ENCODE measurements at regions not wholly inside any gene's neighbourhood (a gene's known extent, or its start where the extent isn't known, plus 50 kb on each side); places are given as distances from the start of the nearest gene placed in this dataset.
A peak's percentile ranks its signal among the peaks of the same experiment; 100 is the strongest.

DNA sequence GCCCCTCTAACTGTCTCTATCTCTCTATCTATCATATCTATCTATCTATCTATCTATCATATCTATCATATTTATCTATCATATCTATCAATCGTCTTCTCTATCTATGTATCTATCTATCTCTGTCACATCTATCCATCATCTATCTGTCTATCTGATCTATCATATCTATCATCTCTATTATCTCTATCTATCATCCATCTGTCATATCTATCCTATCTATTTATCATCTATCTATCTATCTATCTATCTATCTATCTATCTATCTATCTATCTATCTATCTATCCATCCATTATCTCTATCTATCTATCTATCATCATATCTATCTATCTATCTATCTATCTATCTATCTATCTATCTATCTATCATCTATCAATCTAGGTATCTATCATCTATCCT, 638.0 kb downstream of the DHX35 start:
- no peak for TF ChIP-seq POLR2A (IDR thresholded peaks at IDR 0.05)
- no peak for TF ChIP-seq CTCF (IDR thresholded peaks at IDR 0.05)
- H3K27ac ChIP-seq = no peak overlapping the region
- no peaks in the 10 kb centered on the region for H3K9me3 ChIP-seq
- intact Hi-C loops (cut with DNase I) = no loop called here
- peaks cover 0 to 12% (median 0%) of the 10 kb centered on the region in 9 donors for H3K27me3 ChIP-seq
- ATAC-seq (no peak), DNase-seq (no peak)
- no peaks in the 10 kb centered on the region for H3K4me1 ChIP-seq
- WGBS, 4 donors = 65 to 82% (median 72%) methylated on average over 1 of the region's 1 CpG
- no peaks in the 10 kb centered on the region for H3K36me3 ChIP-seq
- H3K4me3 ChIP-seq = no peak overlapping the region

- intact Hi-C loops (cut with DNase I) = no loop called here
- no peak overlapping the region for H3K27ac ChIP-seq
- TF ChIP-seq POLR2A (IDR thresholded peaks at IDR 0.05) (no peak), CTCF (IDR thresholded peaks at IDR 0.05) (no peak)
- WGBS, 4 donors = 72 to 88% (median 81%) methylated on average over 6 of the region's 6 CpGs
- H3K9me3 ChIP-seq = no peaks in the 10 kb centered on the region
- H3K27me3 ChIP-seq = peaks cover 0 to 12% (median 0%) of the 10 kb centered on the region in 9 donors
- DNase-seq (no peak), ATAC-seq (peak in 1 of 4 donors; percentile 36)
- H3K36me3 ChIP-seq = no peaks in the 10 kb centered on the region
- H3K4me1 ChIP-seq = peaks cover 0 to 6% (median 0%) of the 10 kb centered on the region in 12 donors
- no peak overlapping the region for H3K4me3 ChIP-seq
These were observed 634.4 kb downstream of the DHX35 start for GRCh38 chr20:39596554-39596953.

DNA sequence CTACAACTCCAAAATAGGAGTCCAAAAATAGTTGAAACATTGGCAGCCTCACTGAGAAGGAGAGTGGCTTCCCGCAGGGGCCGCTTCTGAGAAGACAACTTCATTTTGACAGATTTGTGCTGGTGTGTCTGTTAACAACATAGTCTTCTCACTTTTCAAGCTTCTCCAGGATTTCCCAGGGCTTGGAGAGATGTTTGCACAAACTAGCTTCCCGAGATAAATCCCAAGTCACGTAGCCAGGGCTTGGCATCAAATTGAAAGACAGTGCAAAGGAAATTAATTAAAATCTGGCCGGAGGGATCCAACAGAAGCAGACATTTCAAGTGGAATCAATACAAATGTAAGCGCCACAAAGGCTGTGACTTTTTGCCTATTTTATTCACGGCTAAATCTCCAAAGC, 630.2 kb downstream of the DHX35 start:
- DNase-seq (no peak), ATAC-seq (no peak)
- no peak overlapping the region for H3K27ac ChIP-seq
- H3K27me3 ChIP-seq = peaks cover 0 to 16% (median 0%) of the 10 kb centered on the region in 9 donors
- intact Hi-C loops (cut with DNase I) = no loop called here
- no peak overlapping the region for H3K4me3 ChIP-seq
- no peaks in the 10 kb centered on the region for H3K9me3 ChIP-seq
- H3K4me1 ChIP-seq = peaks cover 0 to 6% (median 0%) of the 10 kb centered on the region in 12 donors
- WGBS, 4 donors = 40 to 63% (median 52%) methylated on average over 7 of the region's 7 CpGs
- TF ChIP-seq CTCF (IDR thresholded peaks at IDR 0.05) = no peak
- no peak for TF ChIP-seq POLR2A (IDR thresholded peaks at IDR 0.05)
- no peaks in the 10 kb centered on the region for H3K36me3 ChIP-seq

- ATAC-seq = peak in 3 of 4 donors; percentile 24 to 75 (median 55)
- Histone ChIP-seq H3K9me3 (no peaks in the 10 kb centered on the region), H3K4me3 (no peak overlapping the region), H3K4me1 (peaks cover 0 to 6% (median 0%) of the 10 kb centered on the region in 12 donors), H3K27me3 (peaks cover 0 to 16% (median 0%) of the 10 kb centered on the region in 9 donors), H3K36me3 (no peaks in the 10 kb centered on the region), H3K27ac (no peak overlapping the region)
- TF ChIP-seq CTCF (IDR thresholded peaks at IDR 0.05) = no peak
- TF ChIP-seq POLR2A (IDR thresholded peaks at IDR 0.05) = no peak
- 16 to 28% (median 19%) methylated on average over 5 of the region's 5 CpGs for WGBS, 4 donors
- no peak for DNase-seq
- intact Hi-C loops (cut with DNase I) = loop anchor here in 1 of 10 donors (10.0 kb wide), 1 partner anchor 287 kb away; no protein-coding TSS in a partner anchor
These were observed 626.1 kb downstream of the DHX35 start for GRCh38 chr20:39588148-39588757.
